GM12878 (cell line): ENCODE measurements at regions not wholly inside any gene's neighbourhood (a gene's known extent, or its start where the extent isn't known, plus 50 kb on each side); places are given as distances from the start of the nearest gene placed in this dataset.

ENCODE experiments used
- EP300 ChIP-seq, 2 experiments: fragments of 150-350 bp in 1 of 2; IDR thresholded peaks; 2 replicates each; pipeline ENCODE4 v1.6.1; 2011 to 2012; ENCODE audit warnings: low read depth in 2 of 2, low read length in 2 of 2, borderline replicate concordance in 1 of 2, improper control_type of control experiment in 1 of 2, inconsistent platforms in 1 of 2; ENCODE audit not compliant: control insufficient read depth in 1 of 2
- EZH2 ChIP-seq: IDR thresholded peaks from 2 replicates; pipeline ENCODE4 v1.6.1; 2012; ENCODE audit warnings: low read depth, mild to moderate bottlenecking, control low read depth, inconsistent platforms, low read length, borderline replicate concordance; ENCODE audit not compliant: control insufficient read depth
- HDAC6 ChIP-seq: fragments of 200-600 bp; sonication (generic); IDR thresholded peaks from one replicate; pipeline ENCODE4 v1.8.0; 2017; ENCODE audit warnings: antibody characterized with exemption; ENCODE audit not compliant: unreplicated experiment
- JUND ChIP-seq: IDR thresholded peaks from 2 replicates; pipeline ENCODE4 v1.6.1; 2012; ENCODE audit warnings: low read depth, mild to moderate bottlenecking, low read length, improper control_type of control experiment, moderate library complexity
- POLR2A ChIP-seq: IDR thresholded peaks from 2 replicates; pipeline ENCODE4 v1.6.1; 2011; ENCODE audit warnings: low read depth, mild to moderate bottlenecking, low read length
- STAT1 ChIP-seq: fragments of 450-650 bp; conservative IDR thresholded peaks from 2 replicates; pipeline ENCODE4 v1.6.1; 2014; ENCODE audit warnings: antibody characterized with exemption, mild to moderate bottlenecking
- TCF7 ChIP-seq: IDR thresholded peaks from 2 replicates; pipeline ENCODE4 v1.6.1; 2014; ENCODE audit warnings: antibody characterized with exemption, borderline replicate concordance
- USF2 ChIP-seq: IDR thresholded peaks from 2 replicates; pipeline ENCODE4 v1.6.1; 2011; ENCODE audit warnings: low read depth, low read length, improper control_type of control experiment, borderline replicate concordance
- ZNF274 ChIP-seq: IDR thresholded peaks from one replicate; pipeline ENCODE4 v1.8.0; 2011; ENCODE audit not compliant: insufficient read length, insufficient read depth
- TF ChIP-seq, protein P1 (sequence below): IDR thresholded peaks from 2 replicates; pipeline ENCODE4 v1.6.1; 2012; ENCODE audit warnings: mild to moderate bottlenecking, low read depth, low read length
- TF ChIP-seq, protein P2 (sequence below), 3 experiments: IDR thresholded peaks in 2 of 3; conservative IDR thresholded peaks in 1 of 3; 2 replicates each; pipeline ENCODE4 v1.5.1; 2011; ENCODE audit warnings: low read depth in 3 of 3, low read length in 3 of 3, mild to moderate bottlenecking in 3 of 3, control low read depth in 2 of 3, moderate library complexity in 2 of 3, inconsistent platforms in 1 of 3, mixed read lengths in 1 of 3; ENCODE audit not compliant: control insufficient read depth in 2 of 3, insufficient read depth in 1 of 3; ENCODE audit errors: extremely low read depth in 1 of 3

DNA sequence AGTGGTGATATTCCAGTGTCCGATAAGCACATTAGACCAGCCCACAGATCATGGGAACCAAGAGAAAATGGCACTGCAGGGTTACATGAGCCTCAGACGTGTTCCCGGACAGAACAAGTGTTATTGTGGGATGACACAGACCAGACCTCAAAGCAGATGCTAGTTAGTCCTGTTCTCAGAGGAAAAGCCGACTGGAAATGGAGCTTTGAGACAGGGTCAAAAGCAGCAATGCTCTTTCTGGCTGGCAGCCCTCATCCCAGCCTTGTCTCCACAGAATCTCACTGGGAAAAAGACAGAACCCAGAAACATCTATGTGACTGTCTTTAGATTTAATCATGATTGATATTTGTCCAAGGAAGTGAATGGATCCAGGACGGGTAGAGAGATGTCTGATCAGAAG lies 506.8 kb downstream of the INSC start:
- no peak for TF ChIP-seq STAT1
- no peak for TF ChIP-seq POLR2A
- TF ChIP-seq EZH2, result no peak
- TF ChIP-seq HDAC6, result no peak
- TF ChIP-seq EP300 (IDR thresholded peaks at IDR 0.05; ENCODE audit: borderline replicate concordance in 1 of 2, control insufficient read depth in 1 of 2, low read depth in 2 of 2, low read length in 2 of 2), result no peak
- no peak for TF ChIP-seq ZNF274
- no peak for TF ChIP-seq USF2
- TF ChIP-seq, protein P1, sequence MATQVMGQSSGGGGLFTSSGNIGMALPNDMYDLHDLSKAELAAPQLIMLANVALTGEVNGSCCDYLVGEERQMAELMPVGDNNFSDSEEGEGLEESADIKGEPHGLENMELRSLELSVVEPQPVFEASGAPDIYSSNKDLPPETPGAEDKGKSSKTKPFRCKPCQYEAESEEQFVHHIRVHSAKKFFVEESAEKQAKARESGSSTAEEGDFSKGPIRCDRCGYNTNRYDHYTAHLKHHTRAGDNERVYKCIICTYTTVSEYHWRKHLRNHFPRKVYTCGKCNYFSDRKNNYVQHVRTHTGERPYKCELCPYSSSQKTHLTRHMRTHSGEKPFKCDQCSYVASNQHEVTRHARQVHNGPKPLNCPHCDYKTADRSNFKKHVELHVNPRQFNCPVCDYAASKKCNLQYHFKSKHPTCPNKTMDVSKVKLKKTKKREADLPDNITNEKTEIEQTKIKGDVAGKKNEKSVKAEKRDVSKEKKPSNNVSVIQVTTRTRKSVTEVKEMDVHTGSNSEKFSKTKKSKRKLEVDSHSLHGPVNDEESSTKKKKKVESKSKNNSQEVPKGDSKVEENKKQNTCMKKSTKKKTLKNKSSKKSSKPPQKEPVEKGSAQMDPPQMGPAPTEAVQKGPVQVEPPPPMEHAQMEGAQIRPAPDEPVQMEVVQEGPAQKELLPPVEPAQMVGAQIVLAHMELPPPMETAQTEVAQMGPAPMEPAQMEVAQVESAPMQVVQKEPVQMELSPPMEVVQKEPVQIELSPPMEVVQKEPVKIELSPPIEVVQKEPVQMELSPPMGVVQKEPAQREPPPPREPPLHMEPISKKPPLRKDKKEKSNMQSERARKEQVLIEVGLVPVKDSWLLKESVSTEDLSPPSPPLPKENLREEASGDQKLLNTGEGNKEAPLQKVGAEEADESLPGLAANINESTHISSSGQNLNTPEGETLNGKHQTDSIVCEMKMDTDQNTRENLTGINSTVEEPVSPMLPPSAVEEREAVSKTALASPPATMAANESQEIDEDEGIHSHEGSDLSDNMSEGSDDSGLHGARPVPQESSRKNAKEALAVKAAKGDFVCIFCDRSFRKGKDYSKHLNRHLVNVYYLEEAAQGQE, result no peak
- TF ChIP-seq TCF7, result no peak
- TF ChIP-seq, protein P2, sequence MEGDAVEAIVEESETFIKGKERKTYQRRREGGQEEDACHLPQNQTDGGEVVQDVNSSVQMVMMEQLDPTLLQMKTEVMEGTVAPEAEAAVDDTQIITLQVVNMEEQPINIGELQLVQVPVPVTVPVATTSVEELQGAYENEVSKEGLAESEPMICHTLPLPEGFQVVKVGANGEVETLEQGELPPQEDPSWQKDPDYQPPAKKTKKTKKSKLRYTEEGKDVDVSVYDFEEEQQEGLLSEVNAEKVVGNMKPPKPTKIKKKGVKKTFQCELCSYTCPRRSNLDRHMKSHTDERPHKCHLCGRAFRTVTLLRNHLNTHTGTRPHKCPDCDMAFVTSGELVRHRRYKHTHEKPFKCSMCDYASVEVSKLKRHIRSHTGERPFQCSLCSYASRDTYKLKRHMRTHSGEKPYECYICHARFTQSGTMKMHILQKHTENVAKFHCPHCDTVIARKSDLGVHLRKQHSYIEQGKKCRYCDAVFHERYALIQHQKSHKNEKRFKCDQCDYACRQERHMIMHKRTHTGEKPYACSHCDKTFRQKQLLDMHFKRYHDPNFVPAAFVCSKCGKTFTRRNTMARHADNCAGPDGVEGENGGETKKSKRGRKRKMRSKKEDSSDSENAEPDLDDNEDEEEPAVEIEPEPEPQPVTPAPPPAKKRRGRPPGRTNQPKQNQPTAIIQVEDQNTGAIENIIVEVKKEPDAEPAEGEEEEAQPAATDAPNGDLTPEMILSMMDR (IDR thresholded peaks at IDR 0.05 in 2 of 3, conservative IDR thresholded peaks at IDR 0.05 in 1 of 3; ENCODE audit: control insufficient read depth in 2 of 3, extremely low read depth in 1 of 3, insufficient read depth in 1 of 3, low read depth in 3 of 3, low read length in 3 of 3), result no peak
- TF ChIP-seq JUND, result no peak
